NCI-H1048 (cell line): ENCODE measurements at regions not wholly inside any gene's neighbourhood (a gene's known extent, or its start where the extent isn't known, plus 50 kb on each side); places are given as distances from the start of the nearest gene placed in this dataset.
"Not testable (repeated sequence)": the region's sequence is repeated elsewhere in the genome, so short reads cannot be mapped to it uniquely, and the experiment has no call there.

Source experiments
- DNase-seq: peaks from one replicate; lab custom pipeline; 2025; lab: John Stamatoyannopoulos, UW

GRCh38 chr21:35982717-35983116, 77.6 kb downstream of the SETD4 start:
- no peak for DNase-seq

DNA sequence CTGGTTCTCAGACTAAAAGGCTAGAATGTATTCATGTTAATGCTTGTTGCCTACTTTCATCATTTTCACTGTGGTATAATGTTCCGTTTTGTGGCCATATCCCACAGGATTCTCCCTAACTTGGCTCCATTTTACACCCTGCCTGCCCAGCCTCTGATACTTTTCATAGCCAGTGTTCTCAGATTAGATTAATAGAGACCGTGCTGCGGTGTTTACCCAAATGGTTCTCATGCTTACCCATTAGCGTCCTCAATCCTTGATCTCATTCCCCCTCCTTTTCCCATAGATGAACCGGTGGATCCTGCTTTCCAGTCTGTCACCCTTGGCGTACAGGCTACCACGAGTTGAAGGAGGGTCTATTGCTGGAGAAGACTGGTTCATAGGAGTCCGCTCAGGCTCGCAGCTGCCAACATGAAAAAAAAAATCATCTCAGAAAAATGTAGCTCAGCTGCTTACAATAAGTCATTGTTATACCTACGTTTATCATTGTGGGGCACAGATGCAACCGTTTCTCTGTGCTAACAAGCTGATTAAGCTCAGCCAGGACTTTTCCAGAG, 78.7 kb downstream of the SETD4 start:
- no peak for DNase-seq

DNA sequence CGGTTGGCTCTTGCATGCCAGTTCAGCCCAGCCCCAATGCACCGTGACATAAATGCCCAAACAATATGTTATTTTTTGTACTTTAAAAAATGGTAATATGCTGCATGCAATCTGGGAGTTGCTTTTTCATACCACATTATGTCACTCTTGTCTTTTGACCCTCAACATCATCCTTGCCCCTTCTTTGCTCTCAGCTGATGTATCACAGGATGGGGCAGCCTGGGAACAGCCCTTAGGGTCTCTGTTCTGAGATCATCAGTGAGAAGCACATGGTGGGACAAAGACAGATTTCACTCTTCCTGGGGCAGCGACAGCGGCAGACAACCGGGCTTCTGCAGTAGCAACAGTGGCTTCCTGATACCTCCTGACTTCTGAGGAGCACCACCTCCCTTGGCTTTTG, 79.5 kb downstream of the SETD4 start:
- no peak for DNase-seq

GRCh38 chr21:35977860-35978259, 82.5 kb downstream of the SETD4 start:
- not testable (repeated sequence) for DNase-seq

DNA sequence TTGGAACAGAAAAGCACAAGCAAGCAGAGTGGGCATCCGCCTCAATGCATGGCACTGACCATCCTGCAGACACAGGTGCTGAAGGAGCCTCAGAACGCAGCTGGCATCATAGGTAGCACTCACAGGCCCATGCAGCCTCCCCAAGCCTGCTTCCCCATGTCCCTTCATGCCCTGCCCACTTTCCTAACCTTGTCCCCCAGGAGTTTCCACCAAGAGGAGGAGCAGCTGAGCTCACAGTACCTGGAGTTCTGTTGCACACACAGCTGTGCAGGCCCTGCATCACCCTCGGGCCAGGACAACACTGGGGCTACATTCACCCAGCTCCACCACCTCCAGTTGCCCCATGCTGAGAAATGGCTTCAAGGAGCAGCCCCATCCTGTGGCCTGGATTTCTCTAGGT, 83.4 kb downstream of the SETD4 start:
- no peak for DNase-seq

DNA sequence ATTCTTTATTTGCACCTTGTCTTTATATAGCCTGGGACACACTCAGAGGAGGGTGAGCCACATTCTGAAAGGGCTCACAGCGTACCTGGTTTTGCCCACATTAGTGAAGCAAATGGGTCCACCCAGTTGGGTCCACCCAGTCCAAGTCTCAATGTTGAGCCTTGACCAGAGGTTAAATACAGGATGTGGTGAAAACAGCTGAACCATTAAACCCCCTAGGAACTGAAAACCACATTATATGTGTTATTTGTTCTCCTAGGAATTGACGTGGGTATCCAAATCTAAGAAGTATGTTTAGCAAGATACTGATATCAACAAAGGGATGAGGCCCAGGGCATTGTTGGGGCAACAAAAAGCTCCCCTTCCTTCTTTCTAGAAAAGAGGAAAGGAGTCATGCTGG, 83.8 kb downstream of the SETD4 start:
- no peak for DNase-seq

GRCh38 chr21:35974775-35975174, 85.6 kb downstream of the SETD4 start:
- no peak for DNase-seq

GRCh38 chr21:35971824-35972223, 88.5 kb downstream of the SETD4 start:
- no peak for DNase-seq

DNA sequence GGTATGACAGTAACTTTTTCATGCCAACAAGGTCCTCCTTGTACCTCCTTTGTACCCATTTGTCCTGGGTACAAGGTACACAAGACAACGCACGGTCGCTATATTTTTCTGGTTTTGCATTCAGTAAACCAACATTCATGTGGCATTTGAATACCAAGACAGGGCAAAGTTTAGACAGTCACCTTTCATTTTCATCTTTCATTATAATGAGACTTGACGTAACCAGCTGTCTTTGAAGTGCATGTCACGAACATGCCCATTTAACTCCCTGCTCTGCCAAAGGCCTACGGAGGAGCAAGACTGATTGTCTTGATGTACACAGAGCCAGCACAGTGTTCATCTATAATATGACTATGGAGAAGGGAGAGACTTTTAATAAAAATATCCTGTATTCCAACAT, 91.0 kb downstream of the SETD4 start:
- no peak for DNase-seq

DNA sequence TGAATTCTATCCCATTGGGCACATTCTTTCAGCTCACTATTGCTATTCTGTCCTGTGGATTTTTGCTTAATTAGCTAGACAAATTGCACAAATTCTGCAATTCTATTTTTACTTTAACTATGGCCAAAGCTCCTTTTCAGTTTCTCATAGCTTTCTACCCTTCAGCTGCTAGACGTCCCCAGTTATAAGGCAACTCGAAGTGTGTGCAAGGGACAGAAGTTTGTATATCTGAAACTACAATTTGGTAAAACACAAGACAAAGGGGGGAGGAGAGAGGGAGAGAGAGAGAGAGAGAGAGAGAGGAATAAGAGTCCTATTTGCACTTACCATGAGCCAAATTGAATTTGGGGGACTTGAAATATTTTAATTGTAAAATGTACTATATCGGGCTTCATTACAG, 91.8 kb downstream of the SETD4 start:
- DNase-seq = no peak

- DNase-seq = no peak
Observed at GRCh38 chr21:35965699-35966098, 94.6 kb downstream of the SETD4 start.

- DNase-seq = peak; percentile 46
Observed at GRCh38 chr21:35963920-35964451, 96.3 kb downstream of the SETD4 start.

- DNase-seq = no peak
Observed at GRCh38 chr21:35962917-35963316, 97.4 kb downstream of the SETD4 start.

DNA sequence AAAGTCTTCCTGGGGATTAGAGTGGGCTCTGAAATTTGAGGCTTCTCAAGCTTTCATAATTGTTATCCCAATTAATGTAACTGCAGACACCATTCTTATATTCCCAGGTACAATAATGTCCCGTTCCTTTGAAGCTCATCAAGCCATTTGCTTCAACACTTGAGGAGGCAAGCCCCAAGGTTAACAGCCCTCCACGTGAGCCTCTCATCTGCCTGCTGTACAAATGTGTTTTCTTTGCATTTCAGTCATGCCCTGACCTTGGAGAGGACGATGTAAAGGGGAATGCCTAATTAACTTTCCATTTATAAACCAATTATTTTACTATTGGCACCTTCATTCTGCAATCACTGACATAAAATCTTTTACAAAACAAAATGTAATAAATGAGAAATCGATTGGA, 106.3 kb downstream of the SETD4 start:
- DNase-seq = no peak

- DNase-seq = no peak
Observed at GRCh38 chr21:35953597-35953996, 106.7 kb downstream of the SETD4 start.

GRCh38 chr21:35952651-35953340, 107.5 kb downstream of the SETD4 start:
- DNase-seq = no peak

DNA sequence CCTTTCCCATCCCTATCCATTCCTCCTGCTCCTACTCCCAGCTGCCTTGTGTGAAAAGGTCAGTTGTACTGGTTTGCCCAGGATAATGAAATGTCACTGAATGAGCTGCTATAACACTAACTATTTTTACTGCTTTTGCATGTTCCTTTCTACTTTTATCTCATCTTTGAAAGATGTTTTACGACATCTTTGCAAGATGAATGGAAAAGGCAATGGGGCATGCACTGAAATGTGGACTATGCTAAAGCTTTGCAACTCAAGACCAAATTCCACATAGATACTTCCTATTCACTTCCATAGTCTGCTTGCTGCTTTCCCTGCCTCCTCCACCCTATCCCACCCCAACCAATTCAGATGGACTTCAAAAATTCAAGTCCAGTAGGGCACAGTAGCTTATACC, 111.3 kb downstream of the SETD4 start:
- DNase-seq = no peak

DNA sequence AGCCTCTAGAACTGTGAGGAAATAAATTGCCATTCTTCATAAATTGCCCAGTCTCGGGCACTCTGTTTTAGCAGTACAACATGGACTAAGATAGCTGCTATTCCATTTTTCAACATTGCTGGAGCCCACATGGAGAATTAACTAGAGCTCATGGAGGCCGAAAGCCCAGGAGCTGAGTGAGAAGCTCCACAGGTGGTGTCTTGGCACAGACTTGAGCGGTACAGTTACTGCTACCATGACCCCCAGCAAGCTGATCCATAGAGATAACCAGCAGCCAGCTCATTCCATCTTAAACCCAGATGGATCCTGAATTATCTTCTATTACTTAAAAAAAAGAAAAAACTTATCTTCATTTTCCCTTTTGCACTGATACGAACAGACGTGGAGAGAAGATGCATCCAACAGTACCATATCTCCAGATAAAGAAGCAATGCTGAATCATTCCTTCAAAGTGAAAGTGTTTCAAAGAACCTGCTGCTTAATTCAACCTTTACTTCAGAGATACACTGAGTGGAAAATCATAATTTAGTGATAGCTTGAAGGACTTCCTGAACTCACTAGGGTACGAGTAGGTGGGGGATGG, 115.1 kb downstream of the SETD4 start:
- DNase-seq = no peak

GRCh38 chr21:35943752-35944151, 116.6 kb downstream of the SETD4 start:
- DNase-seq = no peak

DNA sequence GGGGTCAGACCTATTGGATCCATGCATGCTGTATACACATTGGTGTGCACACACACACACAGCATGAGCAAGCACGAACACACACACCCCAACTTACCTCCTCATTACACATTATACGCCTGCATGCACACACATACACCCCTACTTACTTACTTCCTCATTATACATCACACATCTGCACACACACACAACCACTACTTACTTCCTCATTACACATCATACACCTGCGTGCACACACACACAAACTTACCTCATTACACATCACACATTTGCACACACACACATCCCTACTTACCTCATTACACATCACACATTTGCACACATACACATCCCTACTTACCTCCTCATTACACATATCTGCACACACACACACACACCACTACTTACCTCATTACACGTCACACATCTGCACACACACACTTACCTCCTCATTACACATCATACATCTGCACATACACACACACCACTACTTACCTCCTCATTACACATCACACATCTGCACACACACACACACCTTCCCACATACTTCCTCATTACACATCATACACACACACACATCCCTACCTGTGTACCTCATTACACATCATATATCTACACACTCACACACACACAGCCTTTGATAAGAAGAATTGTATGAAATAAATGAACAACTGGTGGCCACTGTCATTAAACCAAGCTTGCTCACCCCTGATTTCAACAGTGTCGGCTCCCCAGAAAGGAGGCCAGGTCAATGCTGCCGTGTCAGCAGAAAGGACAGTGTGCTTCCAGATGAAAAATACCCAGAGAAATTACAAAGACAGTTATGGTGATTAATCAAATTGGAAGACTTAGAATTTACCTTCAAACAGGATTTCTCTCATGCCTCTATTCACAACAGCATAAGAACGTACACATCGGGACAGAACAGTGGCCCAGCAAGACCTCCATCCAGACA, 117.8 kb downstream of the SETD4 start:
- no peak for DNase-seq

- peak; percentile 23 for DNase-seq
Observed at GRCh38 chr21:35940074-35940927, 120.0 kb downstream of the SETD4 start.
